ENCODE measurements at regions not wholly inside any gene's neighbourhood (a gene's known extent, or its start where the extent isn't known, plus 50 kb on each side); places are given as distances from the start of the nearest gene placed in this dataset.

DNA sequence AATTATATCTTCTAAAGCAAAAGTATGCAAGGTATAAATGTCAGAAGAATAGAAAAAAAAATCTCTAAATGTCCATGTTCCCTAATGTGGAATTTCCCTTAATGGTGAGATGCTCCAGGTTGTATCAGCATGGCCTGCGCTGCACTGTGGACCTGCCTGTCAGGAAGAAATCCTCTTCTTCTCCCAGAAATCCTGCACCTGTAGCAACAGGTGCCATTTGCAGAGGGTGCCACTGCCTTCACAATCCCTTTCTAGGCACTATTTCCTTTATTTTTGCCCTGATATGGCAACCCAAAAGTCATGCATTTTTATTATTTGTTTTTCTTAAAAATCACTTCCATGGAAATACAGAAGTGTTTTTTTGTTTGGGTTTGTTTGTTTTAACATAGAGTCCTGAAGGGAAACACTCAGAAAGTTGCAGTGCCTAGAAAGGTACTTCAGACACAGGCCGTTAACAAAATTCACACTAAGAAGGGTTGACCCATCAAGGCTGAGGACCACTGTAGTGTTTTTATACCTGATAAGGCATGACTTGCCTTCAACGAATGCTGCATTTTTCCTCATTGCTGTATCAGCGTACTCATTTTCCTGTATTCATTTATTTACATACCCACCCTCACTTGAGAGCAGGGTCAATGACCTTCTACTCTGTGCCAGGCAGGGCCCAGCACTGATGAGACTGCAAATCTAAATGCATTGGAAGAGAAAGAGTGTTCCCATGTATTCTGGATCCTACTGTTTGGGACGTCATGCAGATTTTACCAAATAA, 177.8 kb downstream of the SNX18 start:
- DNase-seq (ENCODE audit: low read depth): no peak
- Histone ChIP-seq H3K4me3 (ENCODE audit: low read depth, low read length) (no peak overlapping the region), H3K36me3 (ENCODE audit: control insufficient read depth, insufficient read depth, low read length) (no peaks in the 10 kb centered on the region), H3K27me3 (ENCODE audit: control insufficient read depth, insufficient read depth, low read length) (no peaks in the 10 kb centered on the region)
- ChIA-PET POLR2A (no interaction called here), CTCF (no interaction called here)
- TF ChIP-seq, protein P1, sequence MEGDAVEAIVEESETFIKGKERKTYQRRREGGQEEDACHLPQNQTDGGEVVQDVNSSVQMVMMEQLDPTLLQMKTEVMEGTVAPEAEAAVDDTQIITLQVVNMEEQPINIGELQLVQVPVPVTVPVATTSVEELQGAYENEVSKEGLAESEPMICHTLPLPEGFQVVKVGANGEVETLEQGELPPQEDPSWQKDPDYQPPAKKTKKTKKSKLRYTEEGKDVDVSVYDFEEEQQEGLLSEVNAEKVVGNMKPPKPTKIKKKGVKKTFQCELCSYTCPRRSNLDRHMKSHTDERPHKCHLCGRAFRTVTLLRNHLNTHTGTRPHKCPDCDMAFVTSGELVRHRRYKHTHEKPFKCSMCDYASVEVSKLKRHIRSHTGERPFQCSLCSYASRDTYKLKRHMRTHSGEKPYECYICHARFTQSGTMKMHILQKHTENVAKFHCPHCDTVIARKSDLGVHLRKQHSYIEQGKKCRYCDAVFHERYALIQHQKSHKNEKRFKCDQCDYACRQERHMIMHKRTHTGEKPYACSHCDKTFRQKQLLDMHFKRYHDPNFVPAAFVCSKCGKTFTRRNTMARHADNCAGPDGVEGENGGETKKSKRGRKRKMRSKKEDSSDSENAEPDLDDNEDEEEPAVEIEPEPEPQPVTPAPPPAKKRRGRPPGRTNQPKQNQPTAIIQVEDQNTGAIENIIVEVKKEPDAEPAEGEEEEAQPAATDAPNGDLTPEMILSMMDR (IDR thresholded peaks at IDR 0.05; ENCODE audit: insufficient read depth, low read depth, low read length): no peak

DNA sequence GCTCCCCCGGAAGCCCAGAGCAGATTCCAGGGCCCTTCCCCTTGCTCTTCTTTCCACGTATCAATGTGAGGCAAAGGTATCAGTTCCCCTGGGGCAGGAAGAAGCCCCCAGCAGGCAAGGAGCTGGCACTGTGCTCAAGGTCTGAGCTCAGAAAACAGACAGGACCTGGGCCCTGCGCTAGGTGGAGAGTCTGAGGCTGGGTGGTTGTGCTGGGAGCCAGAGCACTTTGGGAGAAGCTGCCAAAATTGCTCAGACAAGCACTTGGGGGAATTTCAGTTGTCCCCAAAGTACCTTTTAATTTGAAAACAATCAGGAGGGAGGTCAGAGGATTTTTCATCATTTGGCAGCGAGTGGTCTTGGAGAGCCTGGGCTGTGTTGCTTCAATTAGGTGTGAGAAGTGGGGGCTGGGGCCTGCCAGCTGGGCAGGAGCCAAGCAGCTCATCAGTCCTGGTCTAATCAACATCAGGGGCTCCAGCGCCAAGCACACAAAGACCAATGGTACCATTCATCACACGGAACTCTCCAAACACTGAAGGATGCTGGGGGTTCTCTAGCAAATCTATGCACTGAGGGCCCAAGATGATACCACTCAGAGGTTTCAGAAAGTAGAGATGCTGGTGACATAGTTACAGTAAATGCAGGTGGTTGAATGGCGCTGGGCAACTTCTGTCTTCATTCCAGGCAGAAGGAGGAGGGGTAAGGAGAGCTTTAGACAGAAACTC, 176.5 kb downstream of the SNX18 start:
- H3K27me3 ChIP-seq (ENCODE audit: control insufficient read depth, insufficient read depth, low read length): no peaks in the 10 kb centered on the region
- CTCF ChIA-PET: interaction anchor here (1.1 kb wide), 1 partner anchor 13 kb away, joined by 4 read pairs; no protein-coding TSS in a partner anchor
- H3K4me3 ChIP-seq (ENCODE audit: low read depth, low read length): no peak overlapping the region
- TF ChIP-seq, protein P1 (IDR thresholded peaks at IDR 0.05; ENCODE audit: insufficient read depth, low read depth, low read length): no peak
- no peak for DNase-seq (ENCODE audit: low read depth)
- POLR2A ChIA-PET: interaction anchor here (0.5 kb wide), 1 partner anchor 654 kb away, joined by 5 read pairs; no protein-coding TSS in a partner anchor
- no peaks in the 10 kb centered on the region for H3K36me3 ChIP-seq (ENCODE audit: control insufficient read depth, insufficient read depth, low read length)

DNA sequence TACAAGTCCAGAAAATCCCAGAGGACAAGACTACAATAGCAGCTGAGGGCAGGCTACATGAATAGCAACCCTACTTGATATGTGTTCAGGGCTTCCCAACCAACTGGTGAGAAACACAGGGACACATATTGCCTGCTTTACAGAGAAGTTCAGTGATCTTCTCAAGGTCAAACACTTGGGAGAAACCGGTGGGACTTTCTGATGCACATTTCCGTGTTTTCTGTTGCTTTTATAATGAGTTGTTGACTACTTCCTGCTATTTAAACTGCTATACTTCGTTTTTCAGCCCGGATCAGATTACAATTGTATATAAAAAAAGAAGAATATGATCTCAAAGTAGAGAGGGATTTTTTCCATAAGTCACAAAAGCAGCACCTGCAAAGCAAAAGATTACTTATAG, 175.1 kb downstream of the SNX18 start:
- Histone ChIP-seq H3K4me3 (ENCODE audit: low read depth, low read length) (no peak overlapping the region), H3K27me3 (ENCODE audit: control insufficient read depth, insufficient read depth, low read length) (no peaks in the 10 kb centered on the region), H3K36me3 (ENCODE audit: control insufficient read depth, insufficient read depth, low read length) (no peaks in the 10 kb centered on the region)
- TF ChIP-seq, protein P1 (IDR thresholded peaks at IDR 0.05; ENCODE audit: insufficient read depth, low read depth, low read length): no peak
- DNase-seq (ENCODE audit: low read depth): no peak
- CTCF ChIA-PET: no interaction called here
- POLR2A ChIA-PET: no interaction called here

DNA sequence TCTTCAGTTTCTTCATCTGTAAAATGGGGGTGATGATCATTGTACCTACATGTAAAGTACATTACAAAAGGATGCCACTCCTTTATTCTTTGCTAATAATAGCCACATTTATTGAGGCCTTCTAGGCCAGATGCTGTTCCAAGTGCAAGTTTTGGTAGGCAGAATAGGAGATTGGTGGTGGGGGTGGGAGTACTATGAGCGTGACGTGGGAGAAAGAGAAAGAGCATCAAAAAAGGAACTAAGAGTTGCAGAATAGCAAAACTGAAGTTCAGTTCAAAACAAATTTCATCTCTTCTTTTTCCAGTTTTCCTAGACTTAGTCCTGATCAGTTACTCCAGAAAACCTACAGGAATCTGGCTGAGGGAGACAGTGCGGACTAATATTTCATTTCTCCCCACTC, 174.1 kb downstream of the SNX18 start:
- ChIA-PET CTCF (no interaction called here), POLR2A (no interaction called here)
- no peaks in the 10 kb centered on the region for H3K27me3 ChIP-seq (ENCODE audit: control insufficient read depth, insufficient read depth, low read length)
- H3K36me3 ChIP-seq (ENCODE audit: control insufficient read depth, insufficient read depth, low read length): no peaks in the 10 kb centered on the region
- H3K4me3 ChIP-seq (ENCODE audit: low read depth, low read length): no peak overlapping the region
- TF ChIP-seq, protein P1 (IDR thresholded peaks at IDR 0.05; ENCODE audit: insufficient read depth, low read depth, low read length): no peak
- DNase-seq (ENCODE audit: low read depth): no peak
